Naive thymus-derived CD4-positive, alpha-beta T cell (primary cell): ENCODE measurements at regions not wholly inside any gene's neighbourhood (a gene's known extent, or its start where the extent isn't known, plus 50 kb on each side); places are given as distances from the start of the nearest gene placed in this dataset.
"Not testable (repeated sequence)": the region's sequence is repeated elsewhere in the genome, so short reads cannot be mapped to it uniquely, and the experiment has no call there.

ENCODE experiments used
- ATAC-seq: fragments of 150-1000 bp; cut with Tn5 transposase; 2 replicates; pipeline ENCODE4 v1.10.0; 2021; ENCODE audit warnings: mild to moderate bottlenecking, moderate library complexity
- CTCF ChIA-PET: fragments of 350-600 bp; sonication (Branson Sonifier 250); formaldehyde crosslinking; loops from one replicate; lab custom pipeline; 2021; ENCODE audit warnings: antibody characterized with exemption; lab: Charles Lee
- POLR2A ChIA-PET: fragments of 350-600 bp; sonication (Branson Sonifier 250); formaldehyde crosslinking; loops from one replicate; lab custom pipeline; 2021; ENCODE audit warnings: antibody characterized with exemption, inconsistent platforms; lab: Charles Lee
- DNase-seq, 9 donors: peaks; one replicate each; pipeline versions ENCODE4 v3.0.0 to v3.0.0-alpha.2; 2020 to 2022; ENCODE audit warnings: mixed read lengths in 1 of 9
- H3K27ac ChIP-seq: one replicate; pipeline ENCODE4 v1.7.0; 2013; ENCODE audit warnings: mild to moderate bottlenecking, low read depth, low read length, moderate library complexity
- H3K27me3 ChIP-seq, 2 donors: one replicate each; pipeline ENCODE4 v1.7.0; 2013; ENCODE audit warnings: low read length in 2 of 2, mild to moderate bottlenecking in 2 of 2, moderate library complexity in 2 of 2; ENCODE audit not compliant: control insufficient read depth in 2 of 2, insufficient read depth in 2 of 2
- H3K36me3 ChIP-seq, 3 experiments: 1 replicate in 2 of 3; 2 replicates in 1 of 3; pipeline ENCODE4 v1.7.0; 2013; ENCODE audit warnings: low read length in 3 of 3, mild to moderate bottlenecking in 3 of 3, moderate library complexity in 1 of 3; ENCODE audit not compliant: insufficient read depth in 3 of 3, control insufficient read depth in 2 of 3
- H3K4me1 ChIP-seq, 2 donors: one replicate each; pipeline ENCODE4 v1.7.0; 2013; ENCODE audit warnings: low read length in 2 of 2, mild to moderate bottlenecking in 2 of 2, moderate library complexity in 1 of 2; ENCODE audit not compliant: control insufficient read depth in 2 of 2, insufficient read depth in 2 of 2
- H3K4me3 ChIP-seq: 2 replicates; pipeline ENCODE4 v1.7.0; 2013; ENCODE audit warnings: mild to moderate bottlenecking, low read length
- H3K9me3 ChIP-seq, 3 experiments: 1 replicate in 2 of 3; 2 replicates in 1 of 3; pipeline ENCODE4 v1.7.0; 2013; ENCODE audit warnings: low read length in 3 of 3; ENCODE audit not compliant: control insufficient read depth in 2 of 3
- H3K27ac Mint-ChIP-seq, 9 donors: one replicate each; pipeline ENCODE4 v1.8.0; 2020 to 2022; ENCODE audit warnings: mixed read lengths in 9 of 9, mild to moderate bottlenecking in 8 of 9, moderate library complexity in 5 of 9, inconsistent platforms in 2 of 9
- H3K27me3 Mint-ChIP-seq, 5 donors: one replicate each; pipeline ENCODE4 v1.8.0; 2021 to 2022; ENCODE audit warnings: mixed read lengths in 5 of 5, mild to moderate bottlenecking in 1 of 5
- H3K36me3 Mint-ChIP-seq, 5 donors: one replicate each; pipeline ENCODE4 v1.8.0; 2020 to 2022; ENCODE audit warnings: mixed read lengths in 5 of 5, mild to moderate bottlenecking in 3 of 5, inconsistent platforms in 1 of 5
- H3K4me1 Mint-ChIP-seq, 7 donors: one replicate each; pipeline ENCODE4 v1.8.0; 2020 to 2022; ENCODE audit warnings: mixed read lengths in 7 of 7, mild to moderate bottlenecking in 3 of 7, inconsistent platforms in 1 of 7
- H3K4me3 Mint-ChIP-seq, 10 donors: one replicate each; pipeline ENCODE4 v1.8.0; 2020 to 2022; ENCODE audit warnings: mild to moderate bottlenecking in 10 of 10, mixed read lengths in 10 of 10, moderate library complexity in 6 of 10, inconsistent platforms in 2 of 10
- H3K9me3 Mint-ChIP-seq, 11 donors: one replicate each; pipeline ENCODE4 v1.8.0; 2020 to 2022; ENCODE audit warnings: mixed read lengths in 11 of 11, mild to moderate bottlenecking in 4 of 11, inconsistent platforms in 1 of 11, moderate library complexity in 1 of 11
- intact Hi-C, 2 donors: fragments of 100-400 bp; cut with micrococcal nuclease; formaldehyde crosslinking; loops; one replicate each; pipeline ENCODE4 v1.15.1; 2023

DNA sequence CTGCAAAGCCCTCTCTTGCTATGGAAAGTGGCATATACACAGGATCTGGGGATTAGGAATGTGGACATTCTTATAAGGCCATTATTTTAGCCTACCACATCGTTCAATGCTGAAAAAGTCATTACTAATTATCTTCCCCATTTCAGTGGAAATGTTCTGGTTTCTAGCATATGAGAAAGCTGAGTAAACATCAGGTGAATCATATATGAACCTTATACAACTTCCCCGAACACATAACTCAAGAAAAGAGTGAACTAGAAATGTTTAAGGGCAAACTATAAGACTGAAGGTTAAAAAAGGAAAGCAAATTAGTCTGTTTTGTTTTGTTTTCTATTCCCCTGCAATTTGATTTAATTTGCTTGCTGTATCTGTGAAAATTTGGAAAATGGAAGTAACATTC is 62.5 kb upstream of the SEC22B start:
- H3K9me3 Mint-ChIP-seq, H3K27me3 Mint-ChIP-seq, H3K4me3 ChIP-seq, H3K27ac Mint-ChIP-seq, H3K27me3 ChIP-seq, CTCF ChIA-PET, POLR2A ChIA-PET, H3K4me3 Mint-ChIP-seq, H3K9me3 ChIP-seq, DNase-seq, H3K36me3 ChIP-seq, intact Hi-C loops, H3K27ac ChIP-seq, H3K4me1 Mint-ChIP-seq, H3K4me1 ChIP-seq, H3K36me3 Mint-ChIP-seq, ATAC-seq: not testable (repeated sequence)

DNA sequence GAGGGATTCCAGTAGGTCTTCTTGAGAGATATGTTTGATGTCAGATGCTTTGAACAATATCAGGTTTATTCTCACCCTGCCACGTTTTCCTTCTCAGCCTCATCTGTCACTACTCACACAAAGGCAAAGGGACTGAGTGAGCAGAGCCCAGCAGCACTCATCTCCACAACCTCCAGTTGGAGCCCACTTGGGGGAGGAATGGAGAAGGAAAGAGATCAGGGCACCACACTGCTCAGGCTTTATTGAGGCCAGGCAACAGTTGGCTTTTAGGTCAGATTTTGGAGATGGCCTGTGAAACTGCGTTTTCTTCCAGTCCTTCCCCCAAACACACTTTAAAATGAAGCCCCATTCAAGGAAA is 57.3 kb upstream of the SEC22B start:
- ATAC-seq, H3K4me1 Mint-ChIP-seq, H3K27ac Mint-ChIP-seq, H3K36me3 Mint-ChIP-seq, H3K27me3 ChIP-seq, DNase-seq, H3K9me3 ChIP-seq, H3K4me1 ChIP-seq, H3K4me3 Mint-ChIP-seq, H3K9me3 Mint-ChIP-seq, H3K27ac ChIP-seq, intact Hi-C loops, H3K36me3 ChIP-seq, H3K27me3 Mint-ChIP-seq, CTCF ChIA-PET, POLR2A ChIA-PET, H3K4me3 ChIP-seq: not testable (repeated sequence)

GRCh38 chr1:120232834-120233660 is 56.7 kb upstream of the SEC22B start:
- H3K4me3 ChIP-seq, H3K36me3 Mint-ChIP-seq, H3K9me3 Mint-ChIP-seq, H3K4me3 Mint-ChIP-seq, POLR2A ChIA-PET, H3K27ac ChIP-seq, H3K36me3 ChIP-seq, H3K27ac Mint-ChIP-seq, CTCF ChIA-PET, H3K4me1 ChIP-seq, H3K27me3 Mint-ChIP-seq, H3K4me1 Mint-ChIP-seq, H3K9me3 ChIP-seq, H3K27me3 ChIP-seq, intact Hi-C loops: not testable (repeated sequence)
- ATAC-seq (peak; percentile 98), DNase-seq (peak in 4 of 9 donors; percentile 0 to 21 (median 8))

DNA sequence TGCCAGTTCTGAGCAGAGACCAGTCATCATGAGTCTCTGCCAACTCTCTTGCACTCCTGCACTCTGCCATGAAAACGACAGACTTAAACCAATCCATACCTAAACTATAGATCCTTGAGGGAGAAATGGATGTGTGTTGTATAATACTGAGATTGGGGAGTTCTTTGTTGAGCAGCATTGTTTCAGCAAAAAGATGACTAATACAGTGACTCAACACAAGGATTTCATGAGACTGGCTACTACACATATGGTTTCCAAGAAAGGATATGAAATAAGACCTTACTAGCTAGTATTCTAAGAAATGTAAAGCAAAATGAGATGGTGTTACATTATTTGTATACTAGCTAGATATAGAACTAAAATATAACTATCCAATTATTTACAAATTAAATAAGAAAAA is 53.5 kb upstream of the SEC22B start:
- H3K9me3 Mint-ChIP-seq, H3K4me3 ChIP-seq, H3K27me3 Mint-ChIP-seq, H3K4me1 ChIP-seq, H3K36me3 ChIP-seq, H3K36me3 Mint-ChIP-seq, H3K27ac ChIP-seq, intact Hi-C loops, DNase-seq, POLR2A ChIA-PET, ATAC-seq, H3K9me3 ChIP-seq, H3K27me3 ChIP-seq, CTCF ChIA-PET, H3K4me1 Mint-ChIP-seq, H3K4me3 Mint-ChIP-seq, H3K27ac Mint-ChIP-seq: not testable (repeated sequence)
